ENCODE measurements at regions not wholly inside any gene's neighbourhood (a gene's known extent, or its start where the extent isn't known, plus 50 kb on each side); places are given as distances from the start of the nearest gene placed in this dataset.

- TF ChIP-seq POLR2A (IDR thresholded peaks at IDR 0.05) (no peak), CTCF (IDR thresholded peaks at IDR 0.05) (no peak)
- H3K4me3 ChIP-seq (ENCODE audit: low read depth, poor library complexity, severe bottlenecking) = no peak overlapping the region
- DNase-seq (ENCODE audit: low spot score in 2 of 2) = no peak
- intact Hi-C loops (cut with DNase I; ENCODE audit: low total_unique reads) = no loop called here
- WGBS, 2 donors = 70 to 73% methylated on average over 4 of the region's 4 CpGs
Observed at GRCh38 chr17:70390049-70390448, 220.7 kb downstream of the KCNJ2 start.

GRCh38 chr17:70394473-70395232 lies 225.3 kb downstream of the KCNJ2 start:
- intact Hi-C loops (cut with DNase I; ENCODE audit: low total_unique reads) = no loop called here
- WGBS, 2 donors = 69 to 82% methylated on average over 2 of the region's 2 CpGs
- TF ChIP-seq CTCF (IDR thresholded peaks at IDR 0.05) (no peak), POLR2A (IDR thresholded peaks at IDR 0.05) (no peak)
- H3K4me3 ChIP-seq (ENCODE audit: low read depth, poor library complexity, severe bottlenecking) = no peak overlapping the region
- no peak for DNase-seq (ENCODE audit: low spot score in 2 of 2)

GRCh38 chr17:70405492-70406220 lies 236.3 kb downstream of the KCNJ2 start:
- TF ChIP-seq CTCF (IDR thresholded peaks at IDR 0.05) (no peak), POLR2A (IDR thresholded peaks at IDR 0.05) (no peak)
- DNase-seq (ENCODE audit: low spot score in 2 of 2) = no peak
- intact Hi-C loops (cut with DNase I; ENCODE audit: low total_unique reads) = no loop called here
- WGBS, 2 donors = 62 to 74% methylated on average over 1 of the region's 1 CpG
- H3K4me3 ChIP-seq (ENCODE audit: low read depth, poor library complexity, severe bottlenecking) = no peak overlapping the region

- H3K4me3 ChIP-seq (ENCODE audit: low read depth, poor library complexity, severe bottlenecking) = no peak overlapping the region
- WGBS, 2 donors = 41 to 58% methylated on average over 3 of the region's 3 CpGs
- no peak for DNase-seq (ENCODE audit: low spot score in 2 of 2)
- intact Hi-C loops (cut with DNase I; ENCODE audit: low total_unique reads) = no loop called here
- no peak for TF ChIP-seq POLR2A (IDR thresholded peaks at IDR 0.05)
- TF ChIP-seq CTCF (IDR thresholded peaks at IDR 0.05) = no peak
Observed at GRCh38 chr17:70407506-70407905, 238.2 kb downstream of the KCNJ2 start.

- no peak overlapping the region for H3K4me3 ChIP-seq (ENCODE audit: low read depth, poor library complexity, severe bottlenecking)
- TF ChIP-seq CTCF (IDR thresholded peaks at IDR 0.05) = no peak
- TF ChIP-seq POLR2A (IDR thresholded peaks at IDR 0.05) = no peak
- intact Hi-C loops (cut with DNase I; ENCODE audit: low total_unique reads) = no loop called here
- no peak for DNase-seq (ENCODE audit: low spot score in 2 of 2)
- 82 to 83% methylated on average over 1 of the region's 1 CpG for WGBS, 2 donors
Observed at GRCh38 chr17:70408768-70409167, 239.4 kb downstream of the KCNJ2 start.
